ENCODE measurements at regions not wholly inside any gene's neighbourhood (a gene's known extent, or its start where the extent isn't known, plus 50 kb on each side); places are given as distances from the start of the nearest gene placed in this dataset.

DNA sequence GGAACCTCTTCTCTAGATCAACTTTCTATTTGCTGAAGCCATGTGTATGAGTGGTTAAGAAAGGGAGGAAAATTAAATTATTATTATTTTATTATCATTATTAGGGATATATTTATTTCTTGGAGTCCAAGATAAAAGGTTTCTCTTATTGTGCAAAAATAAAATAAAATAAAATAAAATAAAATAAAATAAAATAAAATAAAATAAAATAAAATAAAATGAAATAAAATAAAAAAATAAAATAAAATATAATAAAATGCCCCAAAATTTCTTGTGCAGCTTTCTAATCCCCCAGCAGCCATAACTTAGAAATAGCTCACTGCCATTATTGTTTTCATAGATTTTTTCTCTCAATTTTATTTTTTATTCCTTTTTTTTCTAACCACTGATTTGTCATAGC lies 526.8 kb downstream of the VGLL3 start:
- Histone ChIP-seq H3K36me3 (ENCODE audit: control insufficient read depth, insufficient read depth, low read length) (no peaks in the 10 kb centered on the region), H3K9me3 (ENCODE audit: control insufficient read depth, insufficient read depth, low read length) (no peaks in the 10 kb centered on the region), H3K18ac (ENCODE audit: low read depth, low read length) (no peak overlapping the region), H2BK120ac (ENCODE audit: low read depth, low read length) (no peak overlapping the region), H2AFZ (replicated peaks; ENCODE audit: low read length, poor library complexity) (no peak overlapping the region), H3K79me1 (ENCODE audit: low read depth in 1 of 2, low read length in 2 of 2) (no peaks in the 10 kb centered on the region), H3K23ac (ENCODE audit: low read depth, low read length) (no peak overlapping the region), H3K9me1 (ENCODE audit: insufficient read depth, low read length) (no peaks in the 10 kb centered on the region), H4K5ac (ENCODE audit: low read depth, low read length) (no peak overlapping the region), H4K20me1 (ENCODE audit: insufficient read depth, low read length) (no peaks in the 10 kb centered on the region), H2BK20ac (ENCODE audit: low read depth, low read length) (no peak overlapping the region), H4K91ac (ENCODE audit: insufficient read depth, low read depth, low read length) (no peak overlapping the region), H3K56ac (ENCODE audit: extremely low read depth, insufficient read depth, low read length) (no peak overlapping the region), H3K27ac (ENCODE audit: insufficient read depth, low read length) (no peak overlapping the region), H2AK9ac (replicated peaks; ENCODE audit: low read depth, low read length, poor library complexity) (no peak overlapping the region), H3K27me3 (ENCODE audit: control insufficient read depth, insufficient read depth, low read length) (no peaks in the 10 kb centered on the region), H2AK5ac (ENCODE audit: low read depth, low read length) (no peak overlapping the region), H3K14ac (replicated peaks; ENCODE audit: low read depth, low read length) (no peak overlapping the region), H3K4ac (ENCODE audit: low read depth, low read length) (no peak overlapping the region), H3K4me1 (ENCODE audit: control insufficient read depth, insufficient read depth, low read length) (no peaks in the 10 kb centered on the region), H2BK5ac (ENCODE audit: low read depth, low read length, poor library complexity, severe bottlenecking) (no peak overlapping the region), H4K8ac (ENCODE audit: low read depth in 2 of 2, low read length in 2 of 2) (no peak overlapping the region), H3K9ac (ENCODE audit: low read depth, low read length) (no peak overlapping the region), H2BK15ac (ENCODE audit: low read depth, low read length) (no peak overlapping the region), H3K4me2 (ENCODE audit: low read depth, low read length) (no peak overlapping the region), H3K4me3 (ENCODE audit: insufficient read depth, low read depth, low read length) (no peak overlapping the region)
- DNase-seq (no peak), ATAC-seq (ENCODE audit: low read depth) (no peak)
- dilution Hi-C loops (cut with HindIII; ENCODE audit: low sequenced_read_pairs, unreplicated experiment) = no loop called here
- intact Hi-C loops (cut with micrococcal nuclease) = no loop called here
- POLR2A ChIA-PET (ENCODE audit: unreplicated experiment) = no interaction called here
- TF ChIP-seq, protein P1, sequence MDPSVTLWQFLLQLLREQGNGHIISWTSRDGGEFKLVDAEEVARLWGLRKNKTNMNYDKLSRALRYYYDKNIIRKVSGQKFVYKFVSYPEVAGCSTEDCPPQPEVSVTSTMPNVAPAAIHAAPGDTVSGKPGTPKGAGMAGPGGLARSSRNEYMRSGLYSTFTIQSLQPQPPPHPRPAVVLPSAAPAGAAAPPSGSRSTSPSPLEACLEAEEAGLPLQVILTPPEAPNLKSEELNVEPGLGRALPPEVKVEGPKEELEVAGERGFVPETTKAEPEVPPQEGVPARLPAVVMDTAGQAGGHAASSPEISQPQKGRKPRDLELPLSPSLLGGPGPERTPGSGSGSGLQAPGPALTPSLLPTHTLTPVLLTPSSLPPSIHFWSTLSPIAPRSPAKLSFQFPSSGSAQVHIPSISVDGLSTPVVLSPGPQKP (IDR thresholded peaks at IDR 0.05; ENCODE audit: borderline replicate concordance, low read depth, low read length) = no peak
- no peak for TF ChIP-seq NFE2L2 (IDR thresholded peaks at IDR 0.05; ENCODE audit: low read depth, low read length)
- no peak for TF ChIP-seq POLR2A (IDR thresholded peaks at IDR 0.05; ENCODE audit: low read depth, low read length)
- no peak for TF ChIP-seq BHLHE40 (IDR thresholded peaks at IDR 0.05; ENCODE audit: low read depth, low read length)
- no peak for TF ChIP-seq MXI1 (IDR thresholded peaks at IDR 0.05; ENCODE audit: borderline replicate concordance, low read depth, low read length)
- TF ChIP-seq SMC3 (IDR thresholded peaks at IDR 0.05; ENCODE audit: low read depth, low read length) = no peak
- TF ChIP-seq MAFK (IDR thresholded peaks at IDR 0.05; ENCODE audit: low read depth, low read length) = no peak
- TF ChIP-seq RCOR1 (IDR thresholded peaks at IDR 0.05; ENCODE audit: insufficient replicate concordance, low read length) = no peak
- TF ChIP-seq, protein P2, sequence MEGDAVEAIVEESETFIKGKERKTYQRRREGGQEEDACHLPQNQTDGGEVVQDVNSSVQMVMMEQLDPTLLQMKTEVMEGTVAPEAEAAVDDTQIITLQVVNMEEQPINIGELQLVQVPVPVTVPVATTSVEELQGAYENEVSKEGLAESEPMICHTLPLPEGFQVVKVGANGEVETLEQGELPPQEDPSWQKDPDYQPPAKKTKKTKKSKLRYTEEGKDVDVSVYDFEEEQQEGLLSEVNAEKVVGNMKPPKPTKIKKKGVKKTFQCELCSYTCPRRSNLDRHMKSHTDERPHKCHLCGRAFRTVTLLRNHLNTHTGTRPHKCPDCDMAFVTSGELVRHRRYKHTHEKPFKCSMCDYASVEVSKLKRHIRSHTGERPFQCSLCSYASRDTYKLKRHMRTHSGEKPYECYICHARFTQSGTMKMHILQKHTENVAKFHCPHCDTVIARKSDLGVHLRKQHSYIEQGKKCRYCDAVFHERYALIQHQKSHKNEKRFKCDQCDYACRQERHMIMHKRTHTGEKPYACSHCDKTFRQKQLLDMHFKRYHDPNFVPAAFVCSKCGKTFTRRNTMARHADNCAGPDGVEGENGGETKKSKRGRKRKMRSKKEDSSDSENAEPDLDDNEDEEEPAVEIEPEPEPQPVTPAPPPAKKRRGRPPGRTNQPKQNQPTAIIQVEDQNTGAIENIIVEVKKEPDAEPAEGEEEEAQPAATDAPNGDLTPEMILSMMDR (conservative IDR thresholded peaks at IDR 0.05; ENCODE audit: low read depth, low read length) = no peak
- TF ChIP-seq MAZ (IDR thresholded peaks at IDR 0.05; ENCODE audit: borderline replicate concordance, low read depth, low read length) = no peak
- TF ChIP-seq RFX5 (IDR thresholded peaks at IDR 0.05; ENCODE audit: low read depth, low read length) = no peak
- no peak for TF ChIP-seq FOS (IDR thresholded peaks at IDR 0.05; ENCODE audit: low read depth, low read length)
- TF ChIP-seq, protein P3, sequence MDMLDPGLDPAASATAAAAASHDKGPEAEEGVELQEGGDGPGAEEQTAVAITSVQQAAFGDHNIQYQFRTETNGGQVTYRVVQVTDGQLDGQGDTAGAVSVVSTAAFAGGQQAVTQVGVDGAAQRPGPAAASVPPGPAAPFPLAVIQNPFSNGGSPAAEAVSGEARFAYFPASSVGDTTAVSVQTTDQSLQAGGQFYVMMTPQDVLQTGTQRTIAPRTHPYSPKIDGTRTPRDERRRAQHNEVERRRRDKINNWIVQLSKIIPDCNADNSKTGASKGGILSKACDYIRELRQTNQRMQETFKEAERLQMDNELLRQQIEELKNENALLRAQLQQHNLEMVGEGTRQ (IDR thresholded peaks at IDR 0.05; ENCODE audit: low read depth, low read length) = no peak
- TF ChIP-seq CEBPB (IDR thresholded peaks at IDR 0.05; ENCODE audit: low read depth, low read length) = no peak
- in situ Hi-C loops (cut with MboI; ENCODE audit: low sequenced_read_pairs) = no loop called here
- CTCF ChIA-PET = no interaction called here
- BruUV-seq (replicated peaks) = no TSS peak
